Neural cell (in vitro differentiated cells): ENCODE measurements at regions not wholly inside any gene's neighbourhood (a gene's known extent, or its start where the extent isn't known, plus 50 kb on each side); places are given as distances from the start of the nearest gene placed in this dataset.
"Not testable (repeated sequence)": the region's sequence is repeated elsewhere in the genome, so short reads cannot be mapped to it uniquely, and the experiment has no call there.

Source experiments
- H2AFZ ChIP-seq: fragments of 200-600, 300-800 bp; sonication (generic), shearing (Covaris generic); 2 replicates; pipeline ENCODE4 v1.6.0; 2014; ENCODE audit warnings: low read depth, mild to moderate bottlenecking, antibody characterized with exemption, low read length, moderate library complexity
- H3F3A ChIP-seq: fragments of 200-600 bp; shearing (Covaris generic); 2 replicates; pipeline ENCODE4 v1.6.1; 2016; ENCODE audit warnings: mild to moderate bottlenecking, moderate library complexity, mixed read lengths, antibody characterized with exemption, low read length; ENCODE audit not compliant: insufficient read depth, poor library complexity, severe bottlenecking
- H3K27ac ChIP-seq: fragments of 200-600, 300-800 bp; sonication (generic), shearing (Covaris generic); 2 replicates; pipeline ENCODE4 v1.5.1; 2014; ENCODE audit warnings: mild to moderate bottlenecking, low read length, moderate library complexity
- H3K27me3 ChIP-seq: fragments of 300-800, 200-600 bp; sonication (generic), shearing (Covaris generic); 2 replicates; pipeline ENCODE4 v1.6.0; 2014; ENCODE audit warnings: mild to moderate bottlenecking, low read depth, low read length, moderate library complexity; ENCODE audit not compliant: insufficient read depth
- H3K36me3 ChIP-seq: fragments of 300-800, 200-600 bp; sonication (generic), shearing (Covaris generic); 2 replicates; pipeline ENCODE4 v1.5.1; 2014; ENCODE audit warnings: mild to moderate bottlenecking, antibody characterized with exemption, low read length, moderate library complexity; ENCODE audit not compliant: insufficient read depth
- H3K4me2 ChIP-seq: fragments of 300-800, 200-600 bp; sonication (generic), shearing (Covaris generic); 2 replicates; pipeline ENCODE4 v1.6.0; 2014; ENCODE audit warnings: mild to moderate bottlenecking, low read length
- H3K4me3 ChIP-seq: fragments of 300-800, 200-600 bp; sonication (generic), shearing (Covaris generic); 2 replicates; pipeline ENCODE4 v1.5.1; 2014; ENCODE audit warnings: mild to moderate bottlenecking, low read length, moderate library complexity
- H3K79me2 ChIP-seq: fragments of 200-600 bp; shearing (Covaris generic); replicated peaks from 2 replicates; pipeline ENCODE4 v1.6.0; 2014; ENCODE audit warnings: mild to moderate bottlenecking, low read length, moderate library complexity; ENCODE audit not compliant: insufficient read depth
- H3K9ac ChIP-seq: fragments of 300-800, 200-600 bp; sonication (generic), shearing (Covaris generic); 2 replicates; pipeline ENCODE4 v1.6.1; 2016; ENCODE audit warnings: mild to moderate bottlenecking, low read length, mixed read lengths
- H3K9me2 ChIP-seq: fragments of 200-600 bp; shearing (Covaris generic); 2 replicates; pipeline ENCODE4 v1.6.1; 2016; ENCODE audit warnings: mild to moderate bottlenecking, low read length, mixed read lengths; ENCODE audit not compliant: insufficient read depth
- H3K9me3 ChIP-seq: fragments of 200-600, 300-800 bp; sonication (generic), shearing (Covaris generic); 2 replicates; pipeline ENCODE4 v1.6.1; 2016; ENCODE audit warnings: mild to moderate bottlenecking, mixed run types, low read length, moderate library complexity, mixed read lengths
- H4K20me1 ChIP-seq: fragments of 200-600 bp; shearing (Covaris generic); 2 replicates; pipeline ENCODE4 v1.6.1; 2016; ENCODE audit warnings: mild to moderate bottlenecking, mixed run types; ENCODE audit not compliant: insufficient read depth
- CTCF ChIP-seq: fragments of 450-650 bp; IDR thresholded peaks from 2 replicates; pipeline ENCODE4 v1.5.1; 2014; ENCODE audit warnings: antibody characterized with exemption, mild to moderate bottlenecking, moderate library complexity; ENCODE audit not compliant: poor library complexity, severe bottlenecking
- EP300 ChIP-seq: fragments of 450-650 bp; conservative IDR thresholded peaks from 2 replicates; pipeline ENCODE4 v1.6.1; 2014; ENCODE audit warnings: antibody characterized with exemption, mild to moderate bottlenecking, moderate library complexity; ENCODE audit not compliant: poor library complexity, severe bottlenecking
- EZH2 ChIP-seq: fragments of 200-600, 300-800 bp; shearing (Covaris generic), sonication (generic); IDR thresholded peaks from 2 replicates; pipeline ENCODE4 v1.6.1; 2014; ENCODE audit warnings: antibody characterized with exemption, low read length, borderline replicate concordance, mild to moderate bottlenecking; ENCODE audit not compliant: insufficient read depth, poor library complexity, severe bottlenecking
- MXI1 ChIP-seq: fragments of 450-650 bp; conservative IDR thresholded peaks from 2 replicates; pipeline ENCODE4 v1.6.1; 2014; ENCODE audit warnings: antibody characterized with exemption, mild to moderate bottlenecking; ENCODE audit not compliant: poor library complexity, severe bottlenecking
- POLR2AphosphoS5 ChIP-seq: IDR thresholded peaks from 2 replicates; pipeline ENCODE4 v1.6.1; 2012
- RAD21 ChIP-seq: fragments of 450-650 bp; conservative IDR thresholded peaks from 2 replicates; pipeline ENCODE4 v1.6.1; 2014; ENCODE audit warnings: antibody characterized with exemption, mild to moderate bottlenecking, moderate library complexity
- REST ChIP-seq: IDR thresholded peaks from 2 replicates; pipeline ENCODE4 v1.6.1; 2012; ENCODE audit warnings: borderline replicate concordance
- SMC3 ChIP-seq: fragments of 450-650 bp; conservative IDR thresholded peaks from 2 replicates; pipeline ENCODE4 v1.6.1; 2014; ENCODE audit warnings: antibody characterized with exemption, mild to moderate bottlenecking, moderate library complexity; ENCODE audit not compliant: poor library complexity
- TAF1 ChIP-seq: IDR thresholded peaks from 2 replicates; pipeline ENCODE4 v1.6.1; 2012; ENCODE audit warnings: low read depth

DNA sequence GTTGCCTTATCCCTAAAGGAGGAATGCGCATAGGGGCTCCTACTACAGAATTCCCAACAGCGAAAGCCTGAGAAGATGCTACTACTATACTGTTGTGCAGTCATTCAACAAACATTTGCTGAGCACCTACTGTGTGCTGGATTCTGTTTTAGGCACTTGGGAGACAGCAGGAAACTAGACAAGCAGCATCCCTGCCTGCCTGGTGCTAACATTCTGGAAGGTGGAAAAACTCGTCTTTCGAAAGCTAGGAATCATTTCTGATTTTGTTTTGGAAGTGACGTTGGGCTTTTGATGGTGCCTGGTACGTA is 131.5 kb upstream of the NCOR2 start:
- H4K20me1 ChIP-seq, result no peaks in the 10 kb centered on the region
- H3K4me2 ChIP-seq, result no peak overlapping the region
- no peak overlapping the region for H3K4me3 ChIP-seq
- H3K27me3 ChIP-seq, result no peaks in the 10 kb centered on the region
- H3K79me2 ChIP-seq, result no peaks in the 10 kb centered on the region
- no peak overlapping the region for H3K9ac ChIP-seq
- no peak overlapping the region for H2AFZ ChIP-seq
- no peak for TF ChIP-seq POLR2AphosphoS5
- TF ChIP-seq MXI1, result no peak
- TF ChIP-seq EZH2, result no peak
- no peak for TF ChIP-seq REST
- no peak for TF ChIP-seq TAF1
- TF ChIP-seq CTCF, result no peak
- no peak for TF ChIP-seq SMC3
- no peak for TF ChIP-seq RAD21
- no peak for TF ChIP-seq EP300
- H3K36me3 ChIP-seq, result no peaks in the 10 kb centered on the region
- H3K9me3 ChIP-seq, result no peaks in the 10 kb centered on the region
- no peak overlapping the region for H3K27ac ChIP-seq
- no peaks in the 10 kb centered on the region for H3K9me2 ChIP-seq
- H3F3A ChIP-seq, result no peaks in the 10 kb centered on the region

- TF ChIP-seq TAF1 (no peak), CTCF (no peak), POLR2AphosphoS5 (no peak), EP300 (no peak), REST (no peak)
- Histone ChIP-seq H3K79me2 (no peaks in the 10 kb centered on the region), H3K36me3 (no peaks in the 10 kb centered on the region), H2AFZ (no peak overlapping the region), H3K4me3 (no peak overlapping the region), H3K9ac (no peak overlapping the region), H3K4me2 (no peak overlapping the region), H3F3A (no peaks in the 10 kb centered on the region), H4K20me1 (no peaks in the 10 kb centered on the region), H3K27me3 (no peaks in the 10 kb centered on the region), H3K9me3 (no peaks in the 10 kb centered on the region), H3K9me2 (no peaks in the 10 kb centered on the region), H3K27ac (no peak overlapping the region)
Measured at GRCh38 chr12:124698211-124698997, 131.0 kb upstream of the NCOR2 start.

GRCh38 chr12:124697722-124698121 is 130.3 kb upstream of the NCOR2 start:
- not testable (repeated sequence) for H2AFZ ChIP-seq, H4K20me1 ChIP-seq, H3K27me3 ChIP-seq, H3K4me3 ChIP-seq, H3F3A ChIP-seq, H3K36me3 ChIP-seq, H3K9me3 ChIP-seq, H3K4me2 ChIP-seq, H3K27ac ChIP-seq, H3K79me2 ChIP-seq, H3K9me2 ChIP-seq, H3K9ac ChIP-seq
